ENCODE measurements at regions not wholly inside any gene's neighbourhood (a gene's known extent, or its start where the extent isn't known, plus 50 kb on each side); places are given as distances from the start of the nearest gene placed in this dataset.

DNA sequence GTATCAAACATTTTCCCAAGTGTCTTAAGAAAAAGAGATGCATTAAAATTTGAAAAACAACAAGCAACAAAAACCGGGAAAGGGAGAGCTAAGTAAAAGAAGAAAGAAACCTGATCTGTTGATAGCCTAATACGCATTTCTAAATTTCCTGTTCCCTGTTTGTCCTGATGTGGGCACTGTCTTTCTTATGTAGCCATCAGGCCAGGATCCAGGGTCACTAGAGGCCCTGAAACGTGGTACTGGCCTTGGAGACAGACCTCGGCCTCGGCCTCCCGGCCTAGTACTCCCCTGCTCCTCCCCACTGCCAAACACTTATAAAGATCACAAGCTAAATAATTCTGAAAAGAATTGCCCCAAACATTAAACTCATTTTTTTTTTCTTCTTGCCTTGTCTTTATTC, 547.2 kb downstream of the IRX1 start:
- DNase-seq: no peak

DNA sequence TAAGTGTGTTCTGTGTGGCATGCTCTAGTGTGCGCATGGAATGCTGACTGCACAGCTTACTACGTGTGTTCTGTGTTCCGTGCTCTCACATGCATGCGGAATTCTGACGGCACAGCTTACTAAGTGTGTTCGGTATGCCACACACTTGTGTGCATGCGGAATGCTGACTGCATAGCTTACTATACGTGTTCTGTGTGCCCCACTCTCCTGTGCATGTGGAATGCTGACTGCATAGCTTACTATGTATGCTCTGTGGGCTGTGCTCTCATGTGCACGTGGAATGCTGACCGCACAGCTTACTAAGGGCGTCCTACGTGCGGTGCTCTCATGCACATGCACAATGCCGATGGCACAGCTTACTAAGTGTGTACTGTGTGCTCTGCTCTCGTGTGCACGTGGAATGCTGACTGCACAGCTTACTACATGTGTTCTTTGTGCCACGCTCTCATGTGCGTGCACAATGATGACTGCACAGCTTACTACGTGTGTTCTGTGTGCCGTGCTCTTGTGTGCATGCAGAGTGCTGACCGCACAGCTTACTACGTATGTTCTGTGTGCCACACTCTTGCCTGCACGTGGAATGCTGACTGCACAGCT, 548.9 kb downstream of the IRX1 start:
- DNase-seq: peak; percentile 76

DNA sequence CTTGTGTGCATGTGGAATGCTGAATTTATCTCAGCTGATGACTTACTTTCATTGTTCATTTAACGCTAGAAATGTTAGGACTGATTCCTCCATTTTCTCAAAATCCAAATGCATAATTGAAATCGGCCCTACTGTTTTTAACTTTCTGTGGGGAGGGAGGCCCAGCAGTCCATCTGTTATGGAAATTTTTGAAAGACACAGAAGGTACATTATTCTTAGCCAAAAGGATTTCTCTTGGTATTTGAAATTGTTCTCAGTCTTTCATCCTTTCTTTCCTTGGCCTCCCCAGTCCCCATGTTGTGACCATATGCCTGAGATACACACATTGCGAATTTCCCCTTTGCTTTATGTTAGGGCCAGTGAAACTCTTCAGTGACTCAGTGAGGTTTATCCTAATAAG, 549.9 kb downstream of the IRX1 start:
- no peak for DNase-seq

DNA sequence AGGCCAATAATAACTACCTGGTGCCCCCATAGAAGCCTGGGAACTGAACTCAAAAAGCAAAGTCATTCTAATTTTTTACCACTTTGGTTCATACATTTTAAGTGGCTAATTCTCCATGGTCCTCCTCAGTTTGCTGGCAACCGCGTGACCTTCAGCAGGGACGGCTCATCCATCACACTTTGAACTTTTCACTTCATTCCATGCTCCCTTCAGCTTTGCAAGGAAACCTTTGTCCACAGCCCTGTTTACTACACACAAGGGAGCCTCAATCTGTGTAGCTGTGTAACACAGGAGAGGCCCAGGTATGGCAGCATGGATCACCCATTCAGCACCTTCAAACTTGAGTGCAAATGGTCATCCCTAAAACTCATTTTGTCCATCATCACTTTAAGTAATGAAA, 552.4 kb downstream of the IRX1 start:
- DNase-seq: no peak

DNA sequence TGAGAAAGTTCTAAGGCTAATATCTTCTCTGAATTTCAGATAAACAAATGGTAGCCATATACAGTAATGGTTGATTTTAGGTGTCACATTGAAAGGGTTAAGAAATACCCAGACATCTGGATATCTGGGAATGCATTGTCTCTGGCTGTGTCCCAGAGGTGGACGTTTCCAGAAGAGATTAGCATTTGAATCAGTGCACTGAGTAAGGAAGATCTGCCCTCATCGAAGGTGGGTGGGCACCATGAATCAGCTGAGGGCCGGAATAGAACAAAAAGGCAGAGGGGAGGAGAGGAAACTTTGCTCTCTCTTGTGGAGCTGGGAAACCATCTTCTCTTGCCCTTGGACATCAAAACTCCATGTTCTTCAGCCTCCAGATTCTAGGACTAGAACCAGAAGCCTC, 554.4 kb downstream of the IRX1 start:
- DNase-seq: no peak

DNA sequence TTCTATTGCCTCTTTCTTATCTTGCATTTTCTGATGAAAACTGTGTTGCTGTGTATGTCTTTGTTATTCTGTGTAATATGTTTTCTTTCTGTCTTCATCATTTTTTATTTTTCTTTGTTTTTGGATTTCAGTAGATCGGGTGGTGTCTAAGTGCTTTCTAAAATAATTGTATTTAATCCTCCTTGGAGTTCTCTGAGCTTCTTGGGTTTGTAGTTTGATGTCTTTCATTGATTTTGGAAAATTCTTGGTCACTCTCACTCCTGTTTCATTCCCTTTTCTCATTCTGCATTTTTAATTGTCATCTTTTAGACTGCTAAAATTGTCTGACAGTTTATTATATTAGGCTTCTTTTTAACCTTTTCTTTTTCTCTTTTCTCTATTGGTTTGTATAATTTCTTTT, 560.5 kb downstream of the IRX1 start:
- no peak for DNase-seq

DNA sequence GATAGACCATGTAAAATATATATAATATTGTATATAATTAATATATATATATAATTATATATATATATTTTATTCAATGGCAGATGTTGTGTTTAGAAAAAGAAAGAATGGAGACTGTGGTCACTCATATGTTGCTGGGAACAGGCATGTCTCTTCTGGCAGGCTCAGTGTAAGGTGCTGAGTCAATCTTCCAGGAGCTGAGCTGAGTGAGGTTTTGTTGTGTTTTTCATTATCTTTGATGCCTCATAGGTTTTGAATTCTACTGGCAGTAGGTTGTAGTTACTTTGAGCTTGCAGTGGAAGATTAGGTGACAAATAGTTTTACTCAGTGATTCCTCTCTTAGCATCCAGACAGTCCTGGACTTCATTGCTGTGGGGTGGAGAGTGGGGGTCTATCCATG, 561.3 kb downstream of the IRX1 start:
- peak; percentile 53 for DNase-seq

DNA sequence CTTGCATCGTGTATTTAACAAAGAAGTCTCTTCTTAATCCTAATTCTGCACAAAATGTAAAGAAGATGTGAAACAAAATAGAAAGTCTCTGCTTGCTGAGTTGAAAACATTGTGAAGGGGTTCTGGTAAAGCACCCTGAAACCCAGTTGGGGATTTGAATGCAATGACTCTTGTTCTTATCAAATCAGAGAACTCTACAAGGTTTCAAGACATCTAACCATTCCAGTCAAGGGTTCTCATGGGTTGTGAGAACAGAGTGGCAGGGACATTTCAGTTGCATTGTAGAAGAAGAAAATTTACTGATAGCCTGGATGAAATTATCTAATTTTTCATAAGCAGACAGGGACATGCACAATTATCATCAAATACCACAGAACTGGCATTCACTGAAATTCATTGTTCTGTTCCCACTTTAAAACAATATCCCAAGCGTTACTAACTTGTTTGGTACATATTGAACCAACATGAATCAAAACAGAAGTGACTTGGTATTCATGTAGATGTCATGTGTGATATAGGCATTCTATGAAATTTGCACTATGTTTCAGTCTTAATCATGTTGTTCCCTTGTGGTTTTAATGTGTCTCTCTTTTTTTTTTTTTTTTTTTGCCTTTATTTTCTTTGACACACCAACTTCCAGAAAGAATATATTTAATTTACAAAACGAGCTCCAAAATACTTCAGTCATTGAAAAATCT, 563.3 kb downstream of the IRX1 start:
- no peak for DNase-seq

DNA sequence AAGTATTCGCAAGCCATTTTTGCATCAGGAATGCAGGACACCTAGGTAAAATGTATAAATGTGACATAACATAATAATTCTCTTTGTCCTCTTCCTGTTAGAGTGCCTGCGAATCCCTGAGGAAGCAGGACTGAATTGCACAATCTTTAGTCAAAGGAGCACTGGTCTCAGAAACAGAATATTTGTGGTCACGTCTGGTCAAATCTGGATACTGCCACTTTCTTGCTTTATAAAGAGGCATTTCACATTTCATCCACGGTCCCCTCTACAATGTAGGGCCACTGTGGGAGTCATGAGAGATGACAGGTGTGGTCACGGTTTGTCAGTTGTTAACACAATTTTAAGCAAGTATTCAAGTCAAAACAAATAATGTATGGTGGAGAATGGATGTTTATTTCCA, 564.0 kb downstream of the IRX1 start:
- DNase-seq: peak; percentile 17

DNA sequence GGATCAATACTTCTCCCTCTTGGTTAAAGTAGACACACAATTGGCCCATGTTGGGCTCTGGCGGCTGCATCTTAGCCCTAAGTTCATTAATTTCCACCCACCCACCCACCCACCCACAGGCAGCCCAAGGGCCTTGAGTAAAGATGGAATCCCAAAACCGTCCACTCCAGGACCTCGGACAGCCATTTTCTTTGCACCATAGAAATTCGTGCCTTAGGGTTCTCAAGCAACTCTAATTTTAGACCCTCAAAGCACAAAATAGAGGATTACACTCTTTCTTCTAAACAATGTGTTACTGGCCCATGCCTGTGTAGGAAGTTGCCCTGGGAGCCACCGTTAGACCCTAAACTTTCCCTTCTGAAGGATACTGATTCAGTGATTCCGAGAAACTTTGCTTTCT, 568.5 kb downstream of the IRX1 start:
- no peak for DNase-seq

DNA sequence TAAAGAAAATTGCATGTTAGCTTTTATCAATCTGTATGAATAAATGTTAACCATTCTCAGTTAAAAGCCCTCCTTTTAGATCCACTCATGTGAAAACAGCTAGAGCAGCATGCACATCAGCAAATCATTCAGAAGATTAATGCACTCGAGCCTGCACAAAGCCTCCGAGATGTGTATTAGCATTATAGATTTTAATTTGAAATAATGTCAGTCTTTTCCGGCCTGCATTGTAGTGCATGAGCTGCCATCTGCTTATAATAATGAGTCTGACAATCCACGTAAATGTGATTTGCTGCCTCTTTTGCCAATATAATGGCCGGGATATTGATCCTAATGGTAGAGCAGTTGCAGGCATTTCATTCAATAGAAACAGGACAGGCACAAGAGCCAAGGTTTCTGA, 585.1 kb downstream of the IRX1 start:
- no peak for DNase-seq

DNA sequence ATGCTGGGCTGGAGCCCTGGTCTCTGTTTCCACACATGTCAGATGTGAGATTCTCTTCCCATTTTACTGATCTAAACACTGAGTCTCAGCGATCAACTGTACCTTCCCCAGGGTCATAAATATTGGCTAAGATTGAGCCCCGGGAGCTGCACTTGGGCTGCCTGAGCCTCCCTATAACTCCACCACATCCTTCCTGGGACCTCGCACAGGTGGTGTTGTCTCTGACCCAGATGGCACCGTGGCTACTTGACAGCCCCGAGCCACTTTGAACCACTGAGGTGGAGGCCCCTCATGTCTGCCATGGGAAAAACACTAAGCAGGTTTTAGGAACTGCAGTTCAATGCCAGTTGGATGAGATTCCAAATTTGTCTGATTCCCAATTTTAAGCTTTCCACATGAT, 586.5 kb downstream of the IRX1 start:
- DNase-seq: no peak

DNA sequence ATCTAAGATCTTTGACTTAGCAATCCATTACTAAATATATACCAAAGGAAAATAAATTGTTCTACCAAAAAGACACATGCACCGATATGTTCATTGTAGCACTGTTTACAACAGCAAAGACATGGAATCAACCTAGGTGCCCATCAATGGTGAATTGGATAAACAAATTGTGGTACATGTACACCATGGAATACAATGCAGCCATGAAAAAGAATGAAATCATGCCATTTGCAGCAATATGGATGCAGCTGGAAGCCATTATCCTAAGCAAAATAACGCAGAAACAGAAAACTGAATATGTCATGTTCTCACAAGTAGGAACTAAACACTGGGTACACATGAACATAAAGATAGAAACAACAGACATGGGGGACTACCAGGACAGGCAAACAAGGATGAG, 589.5 kb downstream of the IRX1 start:
- DNase-seq: no peak

DNA sequence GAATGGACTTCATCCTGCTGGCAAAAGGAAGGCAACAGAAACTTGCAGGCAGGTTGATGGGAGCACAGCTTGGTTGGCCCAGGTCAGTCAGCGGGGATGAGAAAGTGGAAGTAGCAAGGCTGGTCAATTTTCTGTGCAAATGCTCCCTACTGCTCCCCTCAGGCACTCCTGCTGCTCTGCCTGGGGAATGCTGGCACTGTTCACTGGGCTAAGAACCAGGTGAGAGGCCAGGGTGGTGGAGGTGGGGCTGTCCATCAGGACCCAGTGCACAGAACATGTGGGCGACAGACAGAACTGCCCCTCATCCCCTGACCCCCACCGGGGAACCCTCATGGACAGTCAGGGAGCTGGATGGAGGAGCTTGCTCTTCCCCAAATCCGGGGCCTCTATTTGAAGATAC, 593.1 kb downstream of the IRX1 start:
- no peak for DNase-seq

DNA sequence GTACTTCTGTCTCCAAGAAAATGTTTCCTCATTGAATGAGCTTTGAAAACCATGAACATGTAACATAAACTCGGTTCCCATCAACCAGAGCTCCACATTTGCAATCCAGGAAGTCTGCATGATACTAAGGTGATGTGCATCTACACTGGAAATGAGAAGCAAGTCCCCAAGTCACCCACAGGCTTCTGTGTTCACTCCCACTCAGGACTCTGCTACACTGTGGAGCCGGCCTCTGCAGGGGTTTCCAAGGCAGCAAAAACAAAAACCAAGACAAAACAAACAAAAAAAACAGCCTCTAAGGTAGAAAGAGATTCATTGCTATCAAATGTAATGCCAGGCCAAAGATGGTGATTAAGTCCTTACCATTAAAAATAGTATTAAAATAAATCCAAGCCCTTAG, 593.7 kb downstream of the IRX1 start:
- DNase-seq: no peak

DNA sequence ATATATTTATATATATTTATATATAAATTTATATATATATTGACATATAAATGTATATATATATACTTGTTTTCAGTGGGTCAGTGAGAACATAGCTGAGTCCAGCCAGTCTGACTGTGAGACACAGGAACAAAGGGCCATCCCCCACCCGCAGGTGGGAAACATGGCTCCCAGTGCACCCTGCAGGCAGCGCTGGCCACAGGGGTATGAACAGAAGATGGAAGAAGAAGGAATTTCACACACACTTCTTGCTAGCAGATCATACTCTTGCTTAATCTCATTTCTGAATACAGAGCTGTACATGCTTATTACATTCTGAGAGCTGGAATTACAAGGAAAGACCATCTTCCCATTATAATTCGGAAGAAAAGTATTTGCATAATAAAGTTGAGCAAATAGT, 595.4 kb downstream of the IRX1 start:
- DNase-seq: no peak

DNA sequence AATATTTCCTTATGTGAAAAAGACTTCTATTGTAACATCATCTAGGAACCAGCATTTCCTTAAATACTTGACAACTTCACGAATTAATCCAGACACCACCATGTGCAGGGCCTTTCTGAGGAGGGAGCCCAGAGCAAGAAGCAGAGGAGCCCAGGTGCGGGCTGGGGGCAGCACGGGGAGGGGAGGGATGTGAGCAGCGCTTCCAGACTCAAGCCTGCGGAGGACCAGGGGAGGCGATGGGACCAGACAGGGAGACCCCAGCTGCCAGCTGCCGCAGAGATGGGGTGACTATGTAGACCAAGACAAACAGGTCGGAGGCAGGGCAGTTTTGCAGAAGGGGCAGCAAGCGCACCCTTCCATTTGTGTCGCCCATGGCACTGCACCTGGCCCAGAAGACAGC, 596.1 kb downstream of the IRX1 start:
- no peak for DNase-seq

DNA sequence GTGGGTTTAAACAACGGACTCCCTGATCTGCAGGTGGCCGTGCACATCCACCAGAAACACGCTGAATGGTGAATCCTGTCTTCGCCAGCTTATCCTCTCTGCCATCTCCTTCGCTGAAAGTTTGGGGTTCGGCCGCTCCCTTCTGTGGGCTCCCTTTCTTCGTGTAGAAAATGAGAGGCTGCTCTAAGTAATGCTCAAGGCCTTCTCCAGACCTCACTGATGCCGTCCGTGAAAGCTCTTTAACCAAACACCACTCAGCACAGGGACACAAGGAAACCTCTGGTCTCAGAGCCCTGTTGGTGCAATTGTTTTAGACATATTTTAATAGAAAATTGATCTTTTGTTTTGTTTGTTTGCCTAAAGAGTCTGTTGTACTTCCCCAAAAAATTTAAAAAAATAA, 596.5 kb downstream of the IRX1 start:
- no peak for DNase-seq

DNA sequence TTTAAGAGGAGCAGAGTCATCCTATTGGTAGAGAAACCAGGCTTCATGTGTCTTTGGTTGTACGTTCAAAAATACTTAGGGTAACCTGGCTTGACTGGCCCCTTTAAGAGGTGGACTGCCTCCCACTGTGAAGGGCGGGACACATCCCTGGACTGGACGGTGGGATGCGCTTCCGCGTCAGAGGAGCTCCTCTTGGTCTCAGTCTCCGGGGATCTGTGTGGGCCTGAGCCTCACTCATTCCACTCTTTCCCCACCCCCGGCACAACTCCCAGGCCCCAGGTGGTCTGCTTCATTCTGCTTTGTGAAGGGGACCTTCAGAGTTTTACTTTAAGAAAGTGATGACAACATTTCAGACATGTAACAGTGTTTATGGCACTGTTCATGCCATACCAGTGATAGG, 601.1 kb downstream of the IRX1 start:
- no peak for DNase-seq

DNA sequence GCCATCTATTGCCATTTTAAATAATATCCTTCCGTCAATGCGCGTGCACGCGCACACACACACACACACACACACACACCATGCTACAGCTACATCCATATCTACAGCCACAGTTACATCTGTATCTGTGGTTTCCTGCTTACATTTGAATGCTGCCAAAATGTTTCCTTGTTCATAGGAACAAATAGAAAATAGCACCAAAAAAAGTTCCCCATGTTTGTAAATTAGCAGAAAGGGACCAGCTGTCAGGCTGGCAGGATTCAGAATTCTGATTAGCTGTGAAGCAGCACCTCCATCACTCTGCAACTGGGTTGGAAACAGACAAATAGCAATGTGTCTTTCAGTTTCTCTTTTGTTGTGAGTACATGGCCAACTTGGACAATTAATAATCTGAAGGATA, 601.5 kb downstream of the IRX1 start:
- no peak for DNase-seq

DNA sequence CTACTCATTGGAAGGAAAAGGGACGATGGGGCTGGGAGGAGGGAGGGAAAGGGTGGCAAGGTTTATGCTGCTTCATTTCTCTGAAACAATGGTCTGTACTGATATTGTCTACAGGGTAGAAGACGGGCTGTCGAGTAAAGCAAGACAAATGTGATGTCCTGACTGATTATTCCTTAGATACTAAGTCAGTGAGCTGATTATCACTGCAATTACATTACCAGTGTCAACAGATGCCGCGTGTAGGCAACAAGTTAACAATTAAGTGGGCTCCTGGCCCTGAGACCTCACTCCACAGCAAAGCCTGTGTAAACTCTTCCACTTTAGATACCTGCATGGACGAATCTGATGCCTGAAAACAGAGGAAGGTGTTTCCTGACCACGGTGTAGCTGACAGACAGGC, 602.8 kb downstream of the IRX1 start:
- no peak for DNase-seq

DNA sequence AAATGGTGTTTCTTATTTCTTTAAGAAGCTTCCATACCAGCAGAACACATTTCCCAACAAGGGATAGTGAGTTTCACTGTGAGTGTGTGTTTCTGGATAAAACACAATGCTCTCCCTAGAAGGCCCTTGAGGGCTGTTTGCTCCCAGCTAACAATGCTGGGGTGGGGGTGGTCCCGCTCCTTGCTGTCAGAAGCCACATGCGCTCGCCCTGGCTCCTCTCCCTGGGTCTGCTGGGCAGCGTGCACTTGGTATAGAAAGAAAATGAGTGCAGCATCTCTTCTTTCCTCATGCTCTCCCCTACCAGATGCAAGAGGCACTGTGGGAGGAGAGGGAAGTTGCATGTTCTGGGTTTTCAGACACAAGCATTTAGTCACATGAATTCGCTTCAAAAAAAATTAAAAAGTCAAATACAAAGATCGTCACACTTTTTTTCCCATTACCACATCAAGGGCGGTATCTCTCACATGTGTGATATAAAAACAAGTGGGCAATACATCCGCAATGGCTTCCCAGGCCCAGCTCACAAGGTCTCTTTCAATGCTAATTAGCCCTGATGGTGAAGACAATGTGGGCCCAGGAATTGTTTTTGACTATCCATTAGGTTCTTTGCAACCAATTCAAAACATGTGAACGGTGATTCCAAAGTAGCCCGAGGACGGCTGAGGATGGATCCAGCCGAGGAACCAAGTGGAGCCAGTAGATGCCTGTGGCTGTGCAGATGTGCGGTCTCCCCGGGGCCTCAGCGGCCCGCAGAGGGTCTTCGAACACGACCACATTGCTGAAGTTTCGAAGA, 603.6 kb downstream of the IRX1 start:
- DNase-seq: no peak

DNA sequence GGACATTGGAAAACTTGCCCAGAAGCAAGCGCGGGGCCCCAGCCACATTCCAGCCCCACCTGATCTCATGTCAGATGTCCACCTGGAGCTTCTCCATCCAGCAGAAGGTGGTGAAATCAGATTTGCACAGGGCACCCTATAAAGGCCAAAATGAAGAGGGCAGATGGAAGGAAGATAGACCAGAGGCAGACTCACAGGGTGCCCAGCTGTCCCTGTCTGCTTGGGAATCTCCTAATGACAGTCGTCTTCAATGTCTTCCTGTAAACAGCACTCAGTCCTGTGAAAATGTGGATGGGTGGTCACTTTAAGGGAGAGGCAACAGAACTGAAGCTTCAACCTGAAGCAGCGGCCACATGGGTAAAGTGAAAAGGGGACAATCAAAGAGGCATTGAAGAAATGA, 607.5 kb downstream of the IRX1 start:
- no peak for DNase-seq

Measured in fibroblast of upper back skin (primary cell).